PC-9 (cell line): ENCODE measurements at regions not wholly inside any gene's neighbourhood (a gene's known extent, or its start where the extent isn't known, plus 50 kb on each side); places are given as distances from the start of the nearest gene placed in this dataset.
"Not testable (repeated sequence)": the region's sequence is repeated elsewhere in the genome, so short reads cannot be mapped to it uniquely, and the experiment has no call there.

ENCODE experiments used
- BruUV-seq: library from RNA; stranded (reverse); fragments of 400-500 nt; replicated peaks from 2 replicates; lab custom pipeline; 2021; lab: Mats Ljungman, UMichigan
- CTCF ChIA-PET: fragments of 300-600 bp; sonication (Branson Sonifier 250); formaldehyde crosslinking; loops from one replicate; lab custom pipeline; 2022; ENCODE audit warnings: antibody characterized with exemption; lab: Charles Lee
- POLR2A ChIA-PET: fragments of 300-600 bp; sonication (Branson Sonifier 250); formaldehyde crosslinking; loops from one replicate; lab custom pipeline; 2022; ENCODE audit warnings: antibody characterized with exemption; ENCODE audit not compliant: unreplicated experiment; lab: Charles Lee
- DNase-seq, 2 experiments: peaks; one replicate each; pipeline versions ENCODE4 v3.0.0 to v3.0.0-alpha.2; 2015 to 2022; ENCODE audit warnings: mixed read lengths in 1 of 2
- H2AFZ ChIP-seq: fragments of 200-600 bp; sonication (generic); 2 replicates; pipeline ENCODE4 v1.8.1; 2017; ENCODE audit warnings: antibody characterized with exemption
- H3F3A ChIP-seq: fragments of 200-600 bp; sonication (generic); 2 replicates; pipeline ENCODE4 v1.8.1; 2017; ENCODE audit warnings: antibody characterized with exemption, mild to moderate bottlenecking, low read depth; ENCODE audit not compliant: insufficient read depth
- H3K27ac ChIP-seq: fragments of 200-600 bp; sonication (generic); 2 replicates; pipeline ENCODE4 v1.6.1; 2016; ENCODE audit warnings: mixed run types
- H3K27me3 ChIP-seq: fragments of 200-600 bp; sonication (generic); 2 replicates; pipeline ENCODE4 v1.6.1; 2016; ENCODE audit warnings: low read depth, mixed run types; ENCODE audit not compliant: insufficient read depth
- H3K36me3 ChIP-seq: fragments of 200-600 bp; sonication (generic); 2 replicates; pipeline ENCODE4 v1.6.1; 2016; ENCODE audit warnings: low read depth, mixed run types
- H3K4me1 ChIP-seq: fragments of 200-600 bp; sonication (generic); replicated peaks from 2 replicates; pipeline ENCODE4 v1.6.1; 2016; ENCODE audit warnings: mixed run types; ENCODE audit not compliant: insufficient read depth
- H3K4me2 ChIP-seq: fragments of 200-600 bp; sonication (generic); 2 replicates; pipeline ENCODE4 v1.6.1; 2017; ENCODE audit warnings: mixed run types
- H3K4me3 ChIP-seq: fragments of 200-600 bp; sonication (generic); 2 replicates; pipeline ENCODE4 v1.6.1; 2016; ENCODE audit warnings: mixed run types
- H3K79me2 ChIP-seq: fragments of 200-600 bp; sonication (generic); 2 replicates; pipeline ENCODE4 v1.6.1; 2017; ENCODE audit warnings: low read depth, mixed run types
- H3K9me2 ChIP-seq: fragments of 200-600 bp; sonication (generic); 2 replicates; pipeline ENCODE4 v1.8.1; 2017; ENCODE audit warnings: mild to moderate bottlenecking; ENCODE audit not compliant: insufficient read depth
- H3K9me3 ChIP-seq: fragments of 200-600 bp; sonication (generic); 2 replicates; pipeline ENCODE4 v1.8.1; 2016; ENCODE audit warnings: low read depth; ENCODE audit not compliant: insufficient read depth
- H4K20me1 ChIP-seq: fragments of 200-600 bp; sonication (generic); 2 replicates; pipeline ENCODE4 v1.8.1; 2017; ENCODE audit not compliant: insufficient read depth
- EZH2 ChIP-seq: fragments of 200-600 bp; sonication (generic); IDR thresholded peaks from 2 replicates; pipeline ENCODE4 v1.8.0; 2017; ENCODE audit warnings: antibody characterized with exemption, low read depth
- intact Hi-C: fragments of 100-400 bp; cut with micrococcal nuclease; formaldehyde crosslinking; loops from one replicate; pipeline ENCODE4 v1.10.0; 2022; ENCODE audit not compliant: unreplicated experiment
- TF ChIP-seq, protein P1 (sequence below): fragments of 200-600 bp; sonication (generic); conservative IDR thresholded peaks from 2 replicates; pipeline ENCODE4 v1.6.1; 2017; ENCODE audit warnings: mixed run types, antibody characterized with exemption, mild to moderate bottlenecking, moderate library complexity

DNA sequence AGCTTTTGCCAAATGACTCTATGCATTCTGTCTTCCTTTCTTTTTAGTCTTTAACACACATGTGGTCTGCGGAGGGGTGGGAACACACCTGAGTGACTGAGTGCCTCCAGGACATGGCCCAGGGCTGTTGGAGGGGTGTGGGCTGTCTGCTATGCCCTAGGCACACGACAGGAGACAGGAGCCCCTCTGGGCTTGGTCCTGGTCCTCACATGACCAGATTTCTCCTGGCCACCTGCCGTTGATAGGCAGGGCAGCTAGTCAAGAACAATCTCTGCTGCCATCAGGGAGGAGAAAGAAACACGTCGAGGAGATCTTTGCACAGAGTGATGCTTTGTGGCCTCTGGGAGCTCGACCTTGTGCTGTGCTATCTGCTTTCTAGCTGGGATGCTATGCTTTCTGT is 176.6 kb downstream of the KLF13 start:
- Histone ChIP-seq H3K4me3 (no peak overlapping the region), H3K9me3 (no peaks in the 10 kb centered on the region), H3K27me3 (peaks cover 31% of the 10 kb centered on the region), H3K36me3 (no peaks in the 10 kb centered on the region), H3K9me2 (no peaks in the 10 kb centered on the region), H3K4me1 (no peaks in the 10 kb centered on the region), H3K79me2 (no peaks in the 10 kb centered on the region), H4K20me1 (no peaks in the 10 kb centered on the region), H3K27ac (no peak overlapping the region), H2AFZ (no peak overlapping the region), H3K4me2 (no peak overlapping the region), H3F3A (no peaks in the 10 kb centered on the region)
- no TSS peak for BruUV-seq
- DNase-seq = no peak
- TF ChIP-seq, protein P1, sequence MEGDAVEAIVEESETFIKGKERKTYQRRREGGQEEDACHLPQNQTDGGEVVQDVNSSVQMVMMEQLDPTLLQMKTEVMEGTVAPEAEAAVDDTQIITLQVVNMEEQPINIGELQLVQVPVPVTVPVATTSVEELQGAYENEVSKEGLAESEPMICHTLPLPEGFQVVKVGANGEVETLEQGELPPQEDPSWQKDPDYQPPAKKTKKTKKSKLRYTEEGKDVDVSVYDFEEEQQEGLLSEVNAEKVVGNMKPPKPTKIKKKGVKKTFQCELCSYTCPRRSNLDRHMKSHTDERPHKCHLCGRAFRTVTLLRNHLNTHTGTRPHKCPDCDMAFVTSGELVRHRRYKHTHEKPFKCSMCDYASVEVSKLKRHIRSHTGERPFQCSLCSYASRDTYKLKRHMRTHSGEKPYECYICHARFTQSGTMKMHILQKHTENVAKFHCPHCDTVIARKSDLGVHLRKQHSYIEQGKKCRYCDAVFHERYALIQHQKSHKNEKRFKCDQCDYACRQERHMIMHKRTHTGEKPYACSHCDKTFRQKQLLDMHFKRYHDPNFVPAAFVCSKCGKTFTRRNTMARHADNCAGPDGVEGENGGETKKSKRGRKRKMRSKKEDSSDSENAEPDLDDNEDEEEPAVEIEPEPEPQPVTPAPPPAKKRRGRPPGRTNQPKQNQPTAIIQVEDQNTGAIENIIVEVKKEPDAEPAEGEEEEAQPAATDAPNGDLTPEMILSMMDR = no peak
- TF ChIP-seq EZH2 = no peak
- POLR2A ChIA-PET = no interaction called here
- intact Hi-C loops = no loop called here
- CTCF ChIA-PET = no interaction called here

GRCh38 chr15:31503758-31504461 is 177.3 kb downstream of the KLF13 start:
- CTCF ChIA-PET = no interaction called here
- DNase-seq = no peak
- Histone ChIP-seq H3K9me3 (no peaks in the 10 kb centered on the region), H3K4me1 (no peaks in the 10 kb centered on the region), H3F3A (no peaks in the 10 kb centered on the region), H3K27ac (no peak overlapping the region), H3K27me3 (peaks cover 28% of the 10 kb centered on the region), H4K20me1 (no peaks in the 10 kb centered on the region), H3K9me2 (no peaks in the 10 kb centered on the region), H3K4me2 (no peak overlapping the region), H3K4me3 (no peak overlapping the region), H3K36me3 (no peaks in the 10 kb centered on the region), H2AFZ (no peak overlapping the region), H3K79me2 (no peaks in the 10 kb centered on the region)
- TF ChIP-seq EZH2 = no peak
- TF ChIP-seq, protein P1 = no peak
- intact Hi-C loops = no loop called here
- no TSS peak for BruUV-seq
- POLR2A ChIA-PET = no interaction called here

DNA sequence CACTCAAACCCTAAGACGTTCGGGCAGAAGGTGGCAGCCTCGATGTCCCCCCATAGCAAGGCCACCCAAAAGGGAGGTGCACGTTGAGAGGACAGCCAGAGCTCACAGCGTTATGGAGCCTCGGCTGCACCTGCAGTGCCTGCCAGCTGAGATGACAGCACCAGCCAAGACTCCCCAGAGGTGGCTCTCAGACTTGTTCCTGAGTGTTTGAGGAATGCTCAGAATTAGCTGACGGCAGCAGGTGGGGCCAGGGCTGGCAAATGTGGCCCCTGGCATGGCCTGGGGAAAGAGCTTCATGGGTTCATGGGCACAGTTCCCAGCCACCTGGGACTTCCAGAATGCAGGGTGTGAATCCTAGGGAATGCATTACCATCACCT is 177.8 kb downstream of the KLF13 start:
- ChIA-PET CTCF (no interaction called here), POLR2A (no interaction called here)
- no peak overlapping the region for H3K4me2 ChIP-seq
- no peaks in the 10 kb centered on the region for H3K9me3 ChIP-seq
- TF ChIP-seq, protein P1 = no peak
- no peak for TF ChIP-seq EZH2
- intact Hi-C loops = no loop called here
- no peaks in the 10 kb centered on the region for H3K9me2 ChIP-seq
- no peaks in the 10 kb centered on the region for H4K20me1 ChIP-seq
- H3F3A ChIP-seq = no peaks in the 10 kb centered on the region
- DNase-seq = no peak
- H3K79me2 ChIP-seq = no peaks in the 10 kb centered on the region
- H3K4me1 ChIP-seq = no peaks in the 10 kb centered on the region
- no peaks in the 10 kb centered on the region for H3K36me3 ChIP-seq
- no peak overlapping the region for H2AFZ ChIP-seq
- peaks cover 24% of the 10 kb centered on the region for H3K27me3 ChIP-seq
- no TSS peak for BruUV-seq
- no peak overlapping the region for H3K27ac ChIP-seq
- H3K4me3 ChIP-seq = no peak overlapping the region

DNA sequence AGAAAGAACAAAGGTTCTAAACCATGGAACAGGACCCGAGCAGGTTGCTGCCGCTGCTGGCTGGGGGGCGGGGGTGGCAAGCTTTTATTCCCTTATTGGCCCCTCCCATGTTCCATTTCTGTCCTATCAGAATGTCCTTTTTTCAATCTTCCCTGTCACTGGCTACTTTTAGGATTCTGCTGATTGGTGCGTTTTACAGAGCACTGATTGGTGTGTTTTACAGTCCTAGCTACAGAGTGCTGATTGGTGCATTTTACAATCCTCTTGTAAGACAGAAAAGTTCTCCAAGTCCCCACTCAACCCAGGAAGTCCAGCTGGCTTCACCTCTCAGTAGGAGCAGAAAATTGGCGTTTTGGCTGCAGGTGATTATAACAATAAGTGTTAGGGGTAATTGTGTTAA is 180.9 kb downstream of the KLF13 start:
- not testable (repeated sequence) for H4K20me1 ChIP-seq

More for the DNA sequence above, 180.9 kb downstream of the KLF13 start:
- H3K9me3 ChIP-seq, H3K36me3 ChIP-seq, DNase-seq, H3K4me1 ChIP-seq, H3F3A ChIP-seq, H3K4me3 ChIP-seq, POLR2A ChIA-PET, H3K27ac ChIP-seq, BruUV-seq, CTCF ChIA-PET, H2AFZ ChIP-seq, H3K79me2 ChIP-seq, H3K9me2 ChIP-seq, H3K4me2 ChIP-seq, intact Hi-C loops: not testable (repeated sequence)
- peaks cover 13% of the 10 kb centered on the region for H3K27me3 ChIP-seq
